ENCODE measurements at regions not wholly inside any gene's neighbourhood (a gene's known extent, or its start where the extent isn't known, plus 50 kb on each side); places are given as distances from the start of the nearest gene placed in this dataset.

- DNase-seq (ENCODE audit: low read depth) = no peak
- TF ChIP-seq CTCF (conservative IDR thresholded peaks at IDR 0.05; ENCODE audit: low read depth, low read length) = no peak
- no peak overlapping the region for H3K4me3 ChIP-seq (ENCODE audit: low read depth, low read length)
These were observed 191.7 kb upstream of the ZC3H15 start for GRCh38 chr2:186294248-186294888.

GRCh38 chr2:186299610-186300009 is 186.4 kb upstream of the ZC3H15 start:
- no peak for TF ChIP-seq CTCF (conservative IDR thresholded peaks at IDR 0.05; ENCODE audit: low read depth, low read length)
- DNase-seq (ENCODE audit: low read depth) = no peak
- no peak overlapping the region for H3K4me3 ChIP-seq (ENCODE audit: low read depth, low read length)

GRCh38 chr2:186302263-186302662 is 183.8 kb upstream of the ZC3H15 start:
- no peak overlapping the region for H3K4me3 ChIP-seq (ENCODE audit: low read depth, low read length)
- TF ChIP-seq CTCF (conservative IDR thresholded peaks at IDR 0.05; ENCODE audit: low read depth, low read length) = no peak
- no peak for DNase-seq (ENCODE audit: low read depth)

- no peak overlapping the region for H3K4me3 ChIP-seq (ENCODE audit: low read depth, low read length)
- no peak for TF ChIP-seq CTCF (conservative IDR thresholded peaks at IDR 0.05; ENCODE audit: low read depth, low read length)
- DNase-seq (ENCODE audit: low read depth) = no peak
These were observed 183.0 kb upstream of the ZC3H15 start for GRCh38 chr2:186303091-186303490.

- TF ChIP-seq CTCF (conservative IDR thresholded peaks at IDR 0.05; ENCODE audit: low read depth, low read length) = no peak
- no peak overlapping the region for H3K4me3 ChIP-seq (ENCODE audit: low read depth, low read length)
- no peak for DNase-seq (ENCODE audit: low read depth)
These were observed 182.0 kb upstream of the ZC3H15 start for GRCh38 chr2:186304064-186304463.

- no peak overlapping the region for H3K4me3 ChIP-seq (ENCODE audit: low read depth, low read length)
- DNase-seq (ENCODE audit: low read depth) = no peak
- no peak for TF ChIP-seq CTCF (conservative IDR thresholded peaks at IDR 0.05; ENCODE audit: low read depth, low read length)
These were observed 179.3 kb upstream of the ZC3H15 start for GRCh38 chr2:186306754-186307153.

- no peak for TF ChIP-seq CTCF (conservative IDR thresholded peaks at IDR 0.05; ENCODE audit: low read depth, low read length)
- no peak for DNase-seq (ENCODE audit: low read depth)
These were observed 178.2 kb upstream of the ZC3H15 start for GRCh38 chr2:186307871-186308270.

More at GRCh38 chr2:186307871-186308270, 178.2 kb upstream of the ZC3H15 start:
- H3K4me3 ChIP-seq (ENCODE audit: low read depth, low read length) = no peak overlapping the region
